H1 (cell line): ENCODE measurements at regions not wholly inside any gene's neighbourhood (a gene's known extent, or its start where the extent isn't known, plus 50 kb on each side); places are given as distances from the start of the nearest gene placed in this dataset.

ENCODE experiments used
- CTCF ChIA-PET: fragments of 300-600 bp; sonication (Branson Sonifier 250); formaldehyde crosslinking; loops from one replicate; lab custom pipeline; 2021; ENCODE audit not compliant: partially characterized antibody; lab: Charles Lee
- POLR2A ChIA-PET: fragments of 300-600 bp; sonication (Branson Sonifier 250); formaldehyde crosslinking; loops from one replicate; lab custom pipeline; 2021; ENCODE audit warnings: inconsistent platforms; ENCODE audit not compliant: partially characterized antibody; lab: Charles Lee
- DNase-seq, 2 experiments: peaks; one replicate each; pipeline versions ENCODE4 v3.0.0 to v3.0.0-alpha.2; 2010 to 2022; ENCODE audit warnings: low spot score in 2 of 2, low read depth in 1 of 2, mixed read lengths in 1 of 2
- FAIRE-seq: peaks from 2 replicates; lab custom pipeline; 2011; peaks lifted over from hg19 to GRCh38; lab: Jason Lieb, UNC
- H2AFZ ChIP-seq: 2 replicates; pipeline ENCODE4 v1.8.1; 2012; ENCODE audit warnings: low read length, inconsistent platforms
- H2AK5ac ChIP-seq: 2 replicates; pipeline ENCODE4 v1.6.1; 2013; ENCODE audit warnings: low read depth, low read length
- H2BK120ac ChIP-seq: replicated peaks from 2 replicates; pipeline ENCODE3; 2013; ENCODE audit warnings: low read depth, low read length, inconsistent platforms
- H2BK12ac ChIP-seq: 2 replicates; pipeline ENCODE4 v1.6.1; 2013; ENCODE audit warnings: low read depth, low read length
- H2BK15ac ChIP-seq: 2 replicates; pipeline ENCODE4 v1.6.1; 2013; ENCODE audit warnings: low read length
- H2BK20ac ChIP-seq: 2 replicates; pipeline ENCODE4 v1.6.1; 2013; ENCODE audit warnings: low read length
- H2BK5ac ChIP-seq: 2 replicates; pipeline ENCODE4 v1.6.1; 2013; ENCODE audit warnings: low read depth, low read length
- H3K14ac ChIP-seq: 2 replicates; pipeline ENCODE4 v1.6.1; 2013; ENCODE audit warnings: inconsistent platforms; ENCODE audit not compliant: insufficient read length
- H3K18ac ChIP-seq: 2 replicates; pipeline ENCODE4 v1.6.1; 2013; ENCODE audit warnings: low read length; ENCODE audit errors: extremely low read depth
- H3K23ac ChIP-seq: 2 replicates; pipeline ENCODE4 v1.6.1; 2013; ENCODE audit warnings: inconsistent platforms; ENCODE audit not compliant: insufficient read length
- H3K23me2 ChIP-seq: 2 replicates; pipeline ENCODE4 v1.6.1; 2013; ENCODE audit warnings: low read depth, low read length
- H3K27ac ChIP-seq: 2 replicates; pipeline ENCODE4 v1.6.1; 2011; ENCODE audit warnings: low read depth, low read length, inconsistent platforms
- H3K27me3 ChIP-seq, 4 experiments: replicated peaks in 1 of 4; 1 replicate in 1 of 4; 2 replicates in 3 of 4; pipeline versions ENCODE4 v1.6.1 to v1.8.1; 2011 to 2013; ENCODE audit warnings: low read length in 3 of 4, mild to moderate bottlenecking in 3 of 4, inconsistent platforms in 2 of 4, mixed read lengths in 2 of 4, moderate library complexity in 1 of 4; ENCODE audit not compliant: control insufficient read depth in 3 of 4, insufficient read depth in 3 of 4; ENCODE audit errors: extremely low read depth in 1 of 4
- H3K36me3 ChIP-seq, 4 experiments: 2 replicates each; pipeline versions ENCODE4 v1.6.1 to v1.8.1; 2011 to 2013; ENCODE audit warnings: mild to moderate bottlenecking in 4 of 4, low read length in 3 of 4, moderate library complexity in 2 of 4, control low read depth in 1 of 4, inconsistent platforms in 1 of 4; ENCODE audit not compliant: insufficient read depth in 4 of 4, control insufficient read depth in 2 of 4
- H3K4ac ChIP-seq: replicated peaks from 2 replicates; pipeline ENCODE3; 2013; ENCODE audit warnings: low read length, low read depth, mixed read lengths, inconsistent platforms; ENCODE audit not compliant: insufficient read length
- H3K4me1 ChIP-seq, 4 experiments: replicated peaks in 1 of 4; 1 replicate in 1 of 4; 2 replicates in 3 of 4; pipeline versions ENCODE4 v1.6.1 to v1.8.1; 2011 to 2013; ENCODE audit warnings: low read length in 3 of 4, inconsistent platforms in 2 of 4, mixed read lengths in 1 of 4; ENCODE audit not compliant: insufficient read depth in 4 of 4, control insufficient read depth in 3 of 4
- H3K4me2 ChIP-seq, 2 experiments: 2 replicates each; pipeline versions ENCODE4 v1.6.1 to v1.8.1; 2011 to 2013; ENCODE audit warnings: low read depth in 2 of 2, low read length in 2 of 2, control low read depth in 1 of 2, inconsistent platforms in 1 of 2, mild to moderate bottlenecking in 1 of 2; ENCODE audit not compliant: insufficient read depth in 1 of 2
- H3K4me3 ChIP-seq, 4 experiments: fragments of 200-600, 300-600 bp in 1 of 4; sonication (generic), shearing (Covaris generic), sonication (Bioruptor Twin) in 1 of 4; 2 replicates each; pipeline versions ENCODE4 v1.5.1 to v1.8.1; 2011 to 2016; ENCODE audit warnings: low read length in 4 of 4, low read depth in 3 of 4, control low read depth in 2 of 4, inconsistent platforms in 2 of 4, mild to moderate bottlenecking in 2 of 4, mixed read lengths in 1 of 4, moderate library complexity in 1 of 4; ENCODE audit not compliant: insufficient read depth in 2 of 4; ENCODE audit errors: extremely low read depth in 1 of 4
- H3K56ac ChIP-seq: replicated peaks from 2 replicates; pipeline ENCODE3; 2013; ENCODE audit warnings: low read depth, mild to moderate bottlenecking, mixed read lengths, low read length, inconsistent platforms; ENCODE audit not compliant: insufficient read length
- H3K79me1 ChIP-seq: 2 replicates; pipeline ENCODE4 v1.6.1; 2013; ENCODE audit warnings: low read depth, low read length, control low read depth
- H3K79me2 ChIP-seq, 2 experiments: 2 replicates each; pipeline versions ENCODE4 v1.6.1 to v1.8.1; 2012 to 2013; ENCODE audit warnings: low read length in 2 of 2, mild to moderate bottlenecking in 2 of 2, inconsistent platforms in 1 of 2; ENCODE audit not compliant: insufficient read depth in 2 of 2, control insufficient read depth in 1 of 2
- H3K9ac ChIP-seq, 4 experiments: replicated peaks in 1 of 4; 1 replicate in 1 of 4; 2 replicates in 3 of 4; pipeline versions ENCODE4 v1.6.1 to v1.8.1; 2011 to 2013; ENCODE audit warnings: low read depth in 3 of 4, low read length in 3 of 4, control low read depth in 2 of 4, mild to moderate bottlenecking in 2 of 4, moderate library complexity in 2 of 4, inconsistent platforms in 1 of 4; ENCODE audit errors: extremely low read depth in 1 of 4
- H3K9me3 ChIP-seq, 2 experiments: 2 replicates each; pipeline versions ENCODE4 v1.6.1 to v1.8.1; 2012 to 2013; ENCODE audit warnings: mild to moderate bottlenecking in 2 of 2, moderate library complexity in 2 of 2, control low read depth in 1 of 2, inconsistent platforms in 1 of 2, low read depth in 1 of 2, low read length in 1 of 2, mixed read lengths in 1 of 2; ENCODE audit not compliant: insufficient read depth in 2 of 2
- H4K20me1 ChIP-seq, 2 experiments: replicated peaks in 1 of 2; 2 replicates each; pipeline versions ENCODE3 to v1.8.1; 2011 to 2013; ENCODE audit warnings: inconsistent platforms in 2 of 2, low read length in 2 of 2, mild to moderate bottlenecking in 1 of 2; ENCODE audit not compliant: insufficient read depth in 2 of 2, control insufficient read depth in 1 of 2
- H4K5ac ChIP-seq: 2 replicates; pipeline ENCODE4 v1.6.1; 2013; ENCODE audit warnings: low read length, low read depth, mixed read lengths, inconsistent platforms; ENCODE audit not compliant: insufficient read length
- H4K8ac ChIP-seq: 2 replicates; pipeline ENCODE4 v1.8.0; 2013; ENCODE audit warnings: mild to moderate bottlenecking, moderate library complexity, low read length, inconsistent platforms; ENCODE audit not compliant: insufficient read depth; ENCODE audit errors: extremely low read depth
- H4K91ac ChIP-seq: replicated peaks from 2 replicates; pipeline ENCODE3; 2013; ENCODE audit warnings: low read length, mixed read lengths, inconsistent platforms; ENCODE audit not compliant: insufficient read length
- CHD2 ChIP-seq: IDR thresholded peaks from 2 replicates; pipeline ENCODE4 v1.6.1; 2012; ENCODE audit warnings: low read length, improper control_type of control experiment
- NANOG ChIP-seq: IDR thresholded peaks from 2 replicates; pipeline ENCODE4 v1.6.1; 2011; ENCODE audit warnings: low read length, low read depth, mild to moderate bottlenecking, inconsistent platforms; ENCODE audit not compliant: insufficient read depth, poor library complexity, severe bottlenecking
- SIRT6 ChIP-seq: IDR thresholded peaks from one replicate; pipeline ENCODE4 v1.7.1; 2012; ENCODE audit warnings: low read length, inconsistent platforms
- SIX5 ChIP-seq: IDR thresholded peaks from 2 replicates; pipeline ENCODE4 v1.6.1; 2011; ENCODE audit warnings: mild to moderate bottlenecking, low read depth, low read length
- SP4 ChIP-seq: IDR thresholded peaks from 2 replicates; pipeline ENCODE4 v1.6.1; 2012; ENCODE audit warnings: low read length, inconsistent platforms
- SRF ChIP-seq: IDR thresholded peaks from 2 replicates; pipeline ENCODE4 v1.6.1; 2011; ENCODE audit warnings: mild to moderate bottlenecking, low read depth, low read length, moderate library complexity
- TAF1 ChIP-seq: IDR thresholded peaks from 2 replicates; pipeline ENCODE4 v1.6.1; 2011; ENCODE audit warnings: mild to moderate bottlenecking, low read depth, low read length
- TBP ChIP-seq: IDR thresholded peaks from 2 replicates; pipeline ENCODE4 v1.6.1; 2011; ENCODE audit warnings: low read depth, low read length, improper control_type of control experiment
- ZNF274 ChIP-seq: IDR thresholded peaks from 2 replicates; pipeline ENCODE4 v1.7.0; 2012; ENCODE audit warnings: low read length, borderline replicate concordance; ENCODE audit errors: extremely low read depth
- WGBS, 2 experiments: shearing (Covaris generic) in 1 of 2; methylation state at CpG; one replicate each; pipeline versions ENCODE4 v1.1.6 to v1.1.7; 2013 to 2015; ENCODE audit warnings: low lambda C conversion rate in 2 of 2, mixed read lengths in 2 of 2, inconsistent platforms in 1 of 2, low coverage in 1 of 2, missing lambda C conversion rate in 1 of 2; ENCODE audit not compliant: insufficient replicate concordance in 2 of 2, insufficient coverage in 1 of 2, insufficient read length in 1 of 2; ENCODE audit errors: extremely low coverage in 1 of 2, missing lambda C conversion rate in 1 of 2; 5-methylcytosine and 5-hydroxymethylcytosine counted together
- TF ChIP-seq, protein P1 (sequence below): IDR thresholded peaks from 2 replicates; pipeline ENCODE4 v1.6.1; 2012; ENCODE audit warnings: low read length, inconsistent platforms

DNA sequence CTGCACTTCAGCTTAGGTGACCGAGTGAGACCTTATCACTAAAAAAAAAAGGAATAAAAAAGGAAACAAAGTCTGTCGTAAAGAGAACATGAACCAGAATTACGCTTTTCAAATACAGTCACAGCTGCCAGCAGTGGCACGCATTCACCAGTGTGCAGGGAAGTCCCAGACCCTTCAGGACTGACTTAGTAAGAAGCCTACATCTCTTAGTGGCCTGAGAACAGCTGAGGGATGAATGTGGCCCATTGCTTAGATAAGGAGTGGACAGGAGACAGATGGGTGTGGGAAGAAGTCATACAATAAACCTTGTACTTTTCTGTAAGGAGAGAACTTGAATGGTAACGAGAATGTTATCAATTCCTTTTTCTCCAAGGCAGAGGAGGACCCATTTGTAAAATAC lies 178.5 kb downstream of the JCAD start:
- Histone ChIP-seq H3K79me2 (no peaks in the 10 kb centered on the region), H4K8ac (no peak overlapping the region), H3K27me3 (no peaks in the 10 kb centered on the region), H4K20me1 (no peaks in the 10 kb centered on the region), H2BK15ac (no peak overlapping the region), H3K9me3 (no peaks in the 10 kb centered on the region), H3K23me2 (no peaks in the 10 kb centered on the region), H3K4me1 (no peaks in the 10 kb centered on the region), H3K36me3 (no peaks in the 10 kb centered on the region), H4K91ac (no peak overlapping the region), H3K56ac (no peak overlapping the region), H2BK5ac (no peak overlapping the region), H3K4ac (no peak overlapping the region), H3K4me2 (no peak overlapping the region), H3K18ac (no peak overlapping the region), H3K23ac (no peak overlapping the region), H4K5ac (no peak overlapping the region), H3K27ac (no peak overlapping the region), H2AK5ac (no peak overlapping the region), H3K4me3 (no peak overlapping the region), H2AFZ (no peak overlapping the region), H2BK120ac (no peak overlapping the region), H2BK20ac (no peak overlapping the region), H3K9ac (no peak overlapping the region), H3K14ac (no peak overlapping the region), H2BK12ac (no peak overlapping the region), H3K79me1 (no peaks in the 10 kb centered on the region)
- TF ChIP-seq ZNF274: no peak
- no peak for TF ChIP-seq TBP
- TF ChIP-seq, protein P1, sequence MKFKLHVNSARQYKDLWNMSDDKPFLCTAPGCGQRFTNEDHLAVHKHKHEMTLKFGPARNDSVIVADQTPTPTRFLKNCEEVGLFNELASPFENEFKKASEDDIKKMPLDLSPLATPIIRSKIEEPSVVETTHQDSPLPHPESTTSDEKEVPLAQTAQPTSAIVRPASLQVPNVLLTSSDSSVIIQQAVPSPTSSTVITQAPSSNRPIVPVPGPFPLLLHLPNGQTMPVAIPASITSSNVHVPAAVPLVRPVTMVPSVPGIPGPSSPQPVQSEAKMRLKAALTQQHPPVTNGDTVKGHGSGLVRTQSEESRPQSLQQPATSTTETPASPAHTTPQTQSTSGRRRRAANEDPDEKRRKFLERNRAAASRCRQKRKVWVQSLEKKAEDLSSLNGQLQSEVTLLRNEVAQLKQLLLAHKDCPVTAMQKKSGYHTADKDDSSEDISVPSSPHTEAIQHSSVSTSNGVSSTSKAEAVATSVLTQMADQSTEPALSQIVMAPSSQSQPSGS: no peak
- TF ChIP-seq SRF: no peak
- TF ChIP-seq TAF1: no peak
- no peak for TF ChIP-seq CHD2
- TF ChIP-seq SP4: no peak
- no peak for TF ChIP-seq SIX5
- TF ChIP-seq SIRT6: no peak
- no peak for TF ChIP-seq NANOG
- 90% methylated on average over 5 of the region's 5 CpGs; no CpG with 5 or more reads in 1 of the 2 experiments for WGBS, 2 experiments
- POLR2A ChIA-PET: no interaction called here
- DNase-seq (no peak), FAIRE-seq (no peak)
- CTCF ChIA-PET: no interaction called here
